H1 (cell line): ENCODE measurements at regions not wholly inside any gene's neighbourhood (a gene's known extent, or its start where the extent isn't known, plus 50 kb on each side); places are given as distances from the start of the nearest gene placed in this dataset.

Source experiments
- CTCF ChIA-PET: fragments of 300-600 bp; sonication (Branson Sonifier 250); formaldehyde crosslinking; loops from one replicate; lab custom pipeline; 2021; ENCODE audit not compliant: partially characterized antibody; lab: Charles Lee
- POLR2A ChIA-PET: fragments of 300-600 bp; sonication (Branson Sonifier 250); formaldehyde crosslinking; loops from one replicate; lab custom pipeline; 2021; ENCODE audit warnings: inconsistent platforms; ENCODE audit not compliant: partially characterized antibody; lab: Charles Lee
- DNase-seq, 2 experiments: peaks; one replicate each; pipeline versions ENCODE4 v3.0.0 to v3.0.0-alpha.2; 2010 to 2022; ENCODE audit warnings: low spot score in 2 of 2, low read depth in 1 of 2, mixed read lengths in 1 of 2
- FAIRE-seq: peaks from 2 replicates; lab custom pipeline; 2011; peaks lifted over from hg19 to GRCh38; lab: Jason Lieb, UNC
- H2AFZ ChIP-seq: 2 replicates; pipeline ENCODE4 v1.8.1; 2012; ENCODE audit warnings: low read length, inconsistent platforms
- H2AK5ac ChIP-seq: 2 replicates; pipeline ENCODE4 v1.6.1; 2013; ENCODE audit warnings: low read depth, low read length
- H2BK120ac ChIP-seq: replicated peaks from 2 replicates; pipeline ENCODE3; 2013; ENCODE audit warnings: low read depth, low read length, inconsistent platforms
- H2BK12ac ChIP-seq: 2 replicates; pipeline ENCODE4 v1.6.1; 2013; ENCODE audit warnings: low read depth, low read length
- H2BK15ac ChIP-seq: 2 replicates; pipeline ENCODE4 v1.6.1; 2013; ENCODE audit warnings: low read length
- H2BK20ac ChIP-seq: 2 replicates; pipeline ENCODE4 v1.6.1; 2013; ENCODE audit warnings: low read length
- H2BK5ac ChIP-seq: 2 replicates; pipeline ENCODE4 v1.6.1; 2013; ENCODE audit warnings: low read depth, low read length
- H3K14ac ChIP-seq: 2 replicates; pipeline ENCODE4 v1.6.1; 2013; ENCODE audit warnings: inconsistent platforms; ENCODE audit not compliant: insufficient read length
- H3K18ac ChIP-seq: 2 replicates; pipeline ENCODE4 v1.6.1; 2013; ENCODE audit warnings: low read length; ENCODE audit errors: extremely low read depth
- H3K23ac ChIP-seq: 2 replicates; pipeline ENCODE4 v1.6.1; 2013; ENCODE audit warnings: inconsistent platforms; ENCODE audit not compliant: insufficient read length
- H3K23me2 ChIP-seq: 2 replicates; pipeline ENCODE4 v1.6.1; 2013; ENCODE audit warnings: low read depth, low read length
- H3K27ac ChIP-seq: 2 replicates; pipeline ENCODE4 v1.6.1; 2011; ENCODE audit warnings: low read depth, low read length, inconsistent platforms
- H3K27me3 ChIP-seq, 4 experiments: replicated peaks in 1 of 4; 1 replicate in 1 of 4; 2 replicates in 3 of 4; pipeline versions ENCODE4 v1.6.1 to v1.8.1; 2011 to 2013; ENCODE audit warnings: low read length in 3 of 4, mild to moderate bottlenecking in 3 of 4, inconsistent platforms in 2 of 4, mixed read lengths in 2 of 4, moderate library complexity in 1 of 4; ENCODE audit not compliant: control insufficient read depth in 3 of 4, insufficient read depth in 3 of 4; ENCODE audit errors: extremely low read depth in 1 of 4
- H3K36me3 ChIP-seq, 4 experiments: 2 replicates each; pipeline versions ENCODE4 v1.6.1 to v1.8.1; 2011 to 2013; ENCODE audit warnings: mild to moderate bottlenecking in 4 of 4, low read length in 3 of 4, moderate library complexity in 2 of 4, control low read depth in 1 of 4, inconsistent platforms in 1 of 4; ENCODE audit not compliant: insufficient read depth in 4 of 4, control insufficient read depth in 2 of 4
- H3K4ac ChIP-seq: replicated peaks from 2 replicates; pipeline ENCODE3; 2013; ENCODE audit warnings: low read length, low read depth, mixed read lengths, inconsistent platforms; ENCODE audit not compliant: insufficient read length
- H3K4me1 ChIP-seq, 4 experiments: replicated peaks in 1 of 4; 1 replicate in 1 of 4; 2 replicates in 3 of 4; pipeline versions ENCODE4 v1.6.1 to v1.8.1; 2011 to 2013; ENCODE audit warnings: low read length in 3 of 4, inconsistent platforms in 2 of 4, mixed read lengths in 1 of 4; ENCODE audit not compliant: insufficient read depth in 4 of 4, control insufficient read depth in 3 of 4
- H3K4me2 ChIP-seq, 2 experiments: 2 replicates each; pipeline versions ENCODE4 v1.6.1 to v1.8.1; 2011 to 2013; ENCODE audit warnings: low read depth in 2 of 2, low read length in 2 of 2, control low read depth in 1 of 2, inconsistent platforms in 1 of 2, mild to moderate bottlenecking in 1 of 2; ENCODE audit not compliant: insufficient read depth in 1 of 2
- H3K4me3 ChIP-seq, 4 experiments: fragments of 200-600, 300-600 bp in 1 of 4; sonication (generic), shearing (Covaris generic), sonication (Bioruptor Twin) in 1 of 4; 2 replicates each; pipeline versions ENCODE4 v1.5.1 to v1.8.1; 2011 to 2016; ENCODE audit warnings: low read length in 4 of 4, low read depth in 3 of 4, control low read depth in 2 of 4, inconsistent platforms in 2 of 4, mild to moderate bottlenecking in 2 of 4, mixed read lengths in 1 of 4, moderate library complexity in 1 of 4; ENCODE audit not compliant: insufficient read depth in 2 of 4; ENCODE audit errors: extremely low read depth in 1 of 4
- H3K56ac ChIP-seq: replicated peaks from 2 replicates; pipeline ENCODE3; 2013; ENCODE audit warnings: low read depth, mild to moderate bottlenecking, mixed read lengths, low read length, inconsistent platforms; ENCODE audit not compliant: insufficient read length
- H3K79me1 ChIP-seq: 2 replicates; pipeline ENCODE4 v1.6.1; 2013; ENCODE audit warnings: low read depth, low read length, control low read depth
- H3K79me2 ChIP-seq, 2 experiments: 2 replicates each; pipeline versions ENCODE4 v1.6.1 to v1.8.1; 2012 to 2013; ENCODE audit warnings: low read length in 2 of 2, mild to moderate bottlenecking in 2 of 2, inconsistent platforms in 1 of 2; ENCODE audit not compliant: insufficient read depth in 2 of 2, control insufficient read depth in 1 of 2
- H3K9ac ChIP-seq, 4 experiments: replicated peaks in 1 of 4; 1 replicate in 1 of 4; 2 replicates in 3 of 4; pipeline versions ENCODE4 v1.6.1 to v1.8.1; 2011 to 2013; ENCODE audit warnings: low read depth in 3 of 4, low read length in 3 of 4, control low read depth in 2 of 4, mild to moderate bottlenecking in 2 of 4, moderate library complexity in 2 of 4, inconsistent platforms in 1 of 4; ENCODE audit errors: extremely low read depth in 1 of 4
- H3K9me3 ChIP-seq, 2 experiments: 2 replicates each; pipeline versions ENCODE4 v1.6.1 to v1.8.1; 2012 to 2013; ENCODE audit warnings: mild to moderate bottlenecking in 2 of 2, moderate library complexity in 2 of 2, control low read depth in 1 of 2, inconsistent platforms in 1 of 2, low read depth in 1 of 2, low read length in 1 of 2, mixed read lengths in 1 of 2; ENCODE audit not compliant: insufficient read depth in 2 of 2
- H4K20me1 ChIP-seq, 2 experiments: replicated peaks in 1 of 2; 2 replicates each; pipeline versions ENCODE3 to v1.8.1; 2011 to 2013; ENCODE audit warnings: inconsistent platforms in 2 of 2, low read length in 2 of 2, mild to moderate bottlenecking in 1 of 2; ENCODE audit not compliant: insufficient read depth in 2 of 2, control insufficient read depth in 1 of 2
- H4K5ac ChIP-seq: 2 replicates; pipeline ENCODE4 v1.6.1; 2013; ENCODE audit warnings: low read length, low read depth, mixed read lengths, inconsistent platforms; ENCODE audit not compliant: insufficient read length
- H4K8ac ChIP-seq: 2 replicates; pipeline ENCODE4 v1.8.0; 2013; ENCODE audit warnings: mild to moderate bottlenecking, moderate library complexity, low read length, inconsistent platforms; ENCODE audit not compliant: insufficient read depth; ENCODE audit errors: extremely low read depth
- H4K91ac ChIP-seq: replicated peaks from 2 replicates; pipeline ENCODE3; 2013; ENCODE audit warnings: low read length, mixed read lengths, inconsistent platforms; ENCODE audit not compliant: insufficient read length
- RAD21 ChIP-seq, 2 experiments: IDR thresholded peaks in 1 of 2; conservative IDR thresholded peaks in 1 of 2; 2 replicates each; pipeline ENCODE4 v1.6.1; 2011; ENCODE audit warnings: low read depth in 2 of 2, low read length in 2 of 2, improper control_type of control experiment in 1 of 2, inconsistent platforms in 1 of 2, mild to moderate bottlenecking in 1 of 2, moderate library complexity in 1 of 2
- TCF12 ChIP-seq: IDR thresholded peaks from 2 replicates; pipeline ENCODE4 v1.6.1; 2011; ENCODE audit warnings: low read depth, mild to moderate bottlenecking, low read length
- WGBS, 2 experiments: shearing (Covaris generic) in 1 of 2; methylation state at CpG; one replicate each; pipeline versions ENCODE4 v1.1.6 to v1.1.7; 2013 to 2015; ENCODE audit warnings: low lambda C conversion rate in 2 of 2, mixed read lengths in 2 of 2, inconsistent platforms in 1 of 2, low coverage in 1 of 2, missing lambda C conversion rate in 1 of 2; ENCODE audit not compliant: insufficient replicate concordance in 2 of 2, insufficient coverage in 1 of 2, insufficient read length in 1 of 2; ENCODE audit errors: extremely low coverage in 1 of 2, missing lambda C conversion rate in 1 of 2; 5-methylcytosine and 5-hydroxymethylcytosine counted together

DNA sequence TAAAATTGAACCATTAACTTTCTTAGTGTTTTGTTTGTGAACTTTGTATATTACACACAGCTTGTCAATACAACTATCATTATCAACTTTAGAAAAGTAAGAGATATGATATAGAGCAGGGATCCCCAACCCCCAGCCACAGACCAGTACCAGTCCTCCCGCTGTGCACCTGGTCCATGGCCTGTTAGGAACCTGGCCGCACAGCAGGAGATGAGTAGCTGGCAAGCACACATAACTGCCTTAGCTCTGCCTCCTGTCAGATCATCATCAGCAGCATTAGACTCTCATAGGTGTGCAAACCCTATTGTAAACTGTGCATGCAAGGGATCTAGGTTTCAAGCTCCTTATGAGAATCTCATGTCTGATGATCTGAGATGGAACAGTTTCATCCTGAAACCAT lies 491.0 kb upstream of the NXPH2 start:
- TF ChIP-seq RAD21 (IDR thresholded peaks at IDR 0.05 in 1 of 2, conservative IDR thresholded peaks at IDR 0.05 in 1 of 2; ENCODE audit: low read depth in 2 of 2, low read length in 2 of 2) (no peak), TCF12 (0 out of 2 replicates have a peak, but pooled peaks have one; percentile 45)
- ChIA-PET CTCF (interaction anchor here (1.4 kb wide), 1 partner anchor 10 kb away, joined by 3 read pairs; no protein-coding TSS in a partner anchor), POLR2A (no interaction called here)
- Histone ChIP-seq H2BK15ac (no peak overlapping the region), H2BK120ac (no peak overlapping the region), H3K18ac (no peak overlapping the region), H4K91ac (no peak overlapping the region), H3K9ac (no peak overlapping the region), H2AFZ (no peak overlapping the region), H3K14ac (no peak overlapping the region), H4K20me1 (no peaks in the 10 kb centered on the region), H3K23me2 (no peaks in the 10 kb centered on the region), H3K79me1 (no peaks in the 10 kb centered on the region), H3K9me3 (no peaks in the 10 kb centered on the region), H3K27ac (no peak overlapping the region), H3K4me2 (no peak overlapping the region), H3K27me3 (no peaks in the 10 kb centered on the region), H3K36me3 (no peaks in the 10 kb centered on the region), H2BK20ac (no peak overlapping the region), H3K56ac (no peak overlapping the region), H2BK12ac (no peak overlapping the region), H2AK5ac (no peak overlapping the region), H3K79me2 (no peaks in the 10 kb centered on the region), H3K23ac (no peak overlapping the region), H4K5ac (no peak overlapping the region), H2BK5ac (no peak overlapping the region), H4K8ac (no peak overlapping the region), H3K4me1 (peaks cover 0 to 5% (median 2%) of the 10 kb centered on the region in 4 experiments; a peak in 2 of 7 replicates), H3K4me3 (no peak overlapping the region), H3K4ac (no peak overlapping the region)
- DNase-seq, result no peak
- FAIRE-seq, result no peak
- 96% methylated on average over 2 of the region's 2 CpGs; no CpG with 5 or more reads in 1 of the 2 experiments for WGBS, 2 experiments
